ENCODE measurements at regions not wholly inside any gene's neighbourhood (a gene's known extent, or its start where the extent isn't known, plus 50 kb on each side); places are given as distances from the start of the nearest gene placed in this dataset.
"Not testable (repeated sequence)": the region's sequence is repeated elsewhere in the genome, so short reads cannot be mapped to it uniquely, and the experiment has no call there.

GRCh38 chr10:11691319-11691755 lies 50.8 kb upstream of the ECHDC3 start:
- peaks cover 16% of the 10 kb centered on the region for H3K27me3 ChIP-seq (ENCODE audit: insufficient read depth, low read length)

GRCh38 chr10:11689945-11690736 lies 52.0 kb upstream of the ECHDC3 start:
- no peaks in the 10 kb centered on the region for H3K79me2 ChIP-seq (ENCODE audit: insufficient read depth, low read length)
- peak overlapping the region; percentile 37 for H3K4me2 ChIP-seq (ENCODE audit: insufficient read depth, low read length)
- TF ChIP-seq CTCF (IDR thresholded peaks at IDR 0.05; ENCODE audit: extremely low read depth, low read depth, low read length) = no peak
- H3K36me3 ChIP-seq (ENCODE audit: insufficient read depth, low read length) = no peaks in the 10 kb centered on the region
- peaks cover 9% of the 10 kb centered on the region for H3K4me1 ChIP-seq (ENCODE audit: insufficient read depth, low read length)
- peaks cover 16% of the 10 kb centered on the region for H3K27me3 ChIP-seq (ENCODE audit: insufficient read depth, low read length)
- H3K27ac ChIP-seq (ENCODE audit: low read depth, low read length) = no peak overlapping the region
- H2AFZ ChIP-seq (ENCODE audit: low read length) = peak overlapping the region; percentile 70
- DNase-seq (ENCODE audit: insufficient read length, low spot score, missing footprints) = no peak
- H4K20me1 ChIP-seq (ENCODE audit: insufficient read depth, low read length) = no peaks in the 10 kb centered on the region
- H3K9me3 ChIP-seq (ENCODE audit: low read depth, low read length) = no peaks in the 10 kb centered on the region
- peak overlapping the region; percentile 18 for H3K4me3 ChIP-seq (ENCODE audit: insufficient read depth, low read length)

More at GRCh38 chr10:11691319-11691755, 50.8 kb upstream of the ECHDC3 start:
- Histone ChIP-seq H3K36me3 (ENCODE audit: insufficient read depth, low read length) (no peaks in the 10 kb centered on the region), H2AFZ (ENCODE audit: low read length) (no peak overlapping the region), H4K20me1 (ENCODE audit: insufficient read depth, low read length) (no peaks in the 10 kb centered on the region), H3K4me3 (ENCODE audit: insufficient read depth, low read length) (no peak overlapping the region), H3K4me2 (ENCODE audit: insufficient read depth, low read length) (no peak overlapping the region), H3K9me3 (ENCODE audit: low read depth, low read length) (no peaks in the 10 kb centered on the region), H3K4me1 (ENCODE audit: insufficient read depth, low read length) (no peaks in the 10 kb centered on the region), H3K27ac (ENCODE audit: low read depth, low read length) (no peak overlapping the region), H3K79me2 (ENCODE audit: insufficient read depth, low read length) (no peaks in the 10 kb centered on the region)
- no peak for DNase-seq (ENCODE audit: insufficient read length, low spot score, missing footprints)
- no peak for TF ChIP-seq CTCF (IDR thresholded peaks at IDR 0.05; ENCODE audit: extremely low read depth, low read depth, low read length)

- not testable (repeated sequence) for H3K27ac ChIP-seq (ENCODE audit: low read depth, low read length); H3K36me3 ChIP-seq (ENCODE audit: insufficient read depth, low read length); H3K79me2 ChIP-seq (ENCODE audit: insufficient read depth, low read length); H4K20me1 ChIP-seq (ENCODE audit: insufficient read depth, low read length); DNase-seq (ENCODE audit: insufficient read length, low spot score, missing footprints); H3K4me3 ChIP-seq (ENCODE audit: insufficient read depth, low read length); H3K9me3 ChIP-seq (ENCODE audit: low read depth, low read length); H3K4me2 ChIP-seq (ENCODE audit: insufficient read depth, low read length); H2AFZ ChIP-seq (ENCODE audit: low read length)
- Histone ChIP-seq H3K4me1 (ENCODE audit: insufficient read depth, low read length) (peaks cover 16% of the 10 kb centered on the region), H3K27me3 (ENCODE audit: insufficient read depth, low read length) (peaks cover 21% of the 10 kb centered on the region)
Measured at GRCh38 chr10:11688448-11688795, 53.8 kb upstream of the ECHDC3 start.

- Histone ChIP-seq H3K4me1 (ENCODE audit: insufficient read depth, low read length) (peaks cover 16% of the 10 kb centered on the region), H3K4me3 (ENCODE audit: insufficient read depth, low read length) (no peak overlapping the region), H3K36me3 (ENCODE audit: insufficient read depth, low read length) (no peaks in the 10 kb centered on the region), H3K27ac (ENCODE audit: low read depth, low read length) (no peak overlapping the region), H3K4me2 (ENCODE audit: insufficient read depth, low read length) (no peak overlapping the region), H3K9me3 (ENCODE audit: low read depth, low read length) (no peaks in the 10 kb centered on the region), H3K27me3 (ENCODE audit: insufficient read depth, low read length) (peaks cover 26% of the 10 kb centered on the region), H4K20me1 (ENCODE audit: insufficient read depth, low read length) (no peaks in the 10 kb centered on the region), H3K79me2 (ENCODE audit: insufficient read depth, low read length) (no peaks in the 10 kb centered on the region), H2AFZ (ENCODE audit: low read length) (no peak overlapping the region)
- no peak for TF ChIP-seq CTCF (IDR thresholded peaks at IDR 0.05; ENCODE audit: extremely low read depth, low read depth, low read length)
- no peak for DNase-seq (ENCODE audit: insufficient read length, low spot score, missing footprints)
Measured at GRCh38 chr10:11687779-11688447, 54.3 kb upstream of the ECHDC3 start.

Measured in osteoblast (primary cell).